Fibroblast of villous mesenchyme (primary cell): ENCODE measurements at regions not wholly inside any gene's neighbourhood (a gene's known extent, or its start where the extent isn't known, plus 50 kb on each side); places are given as distances from the start of the nearest gene placed in this dataset.
"Not testable (repeated sequence)": the region's sequence is repeated elsewhere in the genome, so short reads cannot be mapped to it uniquely, and the experiment has no call there.

Experiments
- DNase-seq: peaks from one replicate; pipeline ENCODE4 v3.0.0-alpha.2; 2010; ENCODE audit warnings: low read depth
- H3K4me3 ChIP-seq: 2 replicates; pipeline ENCODE4 v1.5.1; 2011; ENCODE audit warnings: low read depth, mild to moderate bottlenecking, low read length
- CTCF ChIP-seq: IDR thresholded peaks from 2 replicates; pipeline ENCODE4 v1.5.1; 2012; ENCODE audit warnings: low read depth, mild to moderate bottlenecking, low read length; ENCODE audit not compliant: insufficient read depth

DNA sequence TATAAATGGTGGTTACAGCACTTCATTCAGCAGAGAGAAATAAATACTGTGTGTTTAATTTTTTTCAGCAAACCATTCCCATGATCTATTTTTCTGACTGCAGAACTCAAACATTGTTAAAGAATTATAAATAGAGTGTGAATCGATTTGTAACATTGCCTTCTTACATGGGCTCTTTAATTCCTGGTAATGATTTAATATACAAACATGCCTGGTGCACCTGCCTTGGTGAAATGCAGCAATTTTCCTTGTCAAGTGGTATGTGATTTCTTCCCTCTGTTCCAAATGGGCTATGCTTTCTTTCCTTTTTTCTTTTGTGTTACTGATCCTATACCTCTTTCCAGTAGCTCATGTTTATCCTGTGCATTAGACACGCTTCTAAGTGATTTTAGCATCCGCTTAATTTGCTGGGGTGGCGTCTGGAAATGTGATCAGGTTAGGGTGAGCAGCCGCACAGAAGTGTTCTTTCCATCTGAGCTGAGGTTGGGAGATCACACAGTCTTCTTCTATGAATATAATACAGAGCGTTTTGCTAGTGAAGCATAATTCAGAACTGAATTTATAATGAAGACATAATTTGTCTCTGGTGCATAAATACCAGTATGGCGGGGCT lies 94.3 kb upstream of the ITGB1 start:
- DNase-seq, result no peak
- TF ChIP-seq CTCF, result no peak
- H3K4me3 ChIP-seq, result no peak overlapping the region

DNA sequence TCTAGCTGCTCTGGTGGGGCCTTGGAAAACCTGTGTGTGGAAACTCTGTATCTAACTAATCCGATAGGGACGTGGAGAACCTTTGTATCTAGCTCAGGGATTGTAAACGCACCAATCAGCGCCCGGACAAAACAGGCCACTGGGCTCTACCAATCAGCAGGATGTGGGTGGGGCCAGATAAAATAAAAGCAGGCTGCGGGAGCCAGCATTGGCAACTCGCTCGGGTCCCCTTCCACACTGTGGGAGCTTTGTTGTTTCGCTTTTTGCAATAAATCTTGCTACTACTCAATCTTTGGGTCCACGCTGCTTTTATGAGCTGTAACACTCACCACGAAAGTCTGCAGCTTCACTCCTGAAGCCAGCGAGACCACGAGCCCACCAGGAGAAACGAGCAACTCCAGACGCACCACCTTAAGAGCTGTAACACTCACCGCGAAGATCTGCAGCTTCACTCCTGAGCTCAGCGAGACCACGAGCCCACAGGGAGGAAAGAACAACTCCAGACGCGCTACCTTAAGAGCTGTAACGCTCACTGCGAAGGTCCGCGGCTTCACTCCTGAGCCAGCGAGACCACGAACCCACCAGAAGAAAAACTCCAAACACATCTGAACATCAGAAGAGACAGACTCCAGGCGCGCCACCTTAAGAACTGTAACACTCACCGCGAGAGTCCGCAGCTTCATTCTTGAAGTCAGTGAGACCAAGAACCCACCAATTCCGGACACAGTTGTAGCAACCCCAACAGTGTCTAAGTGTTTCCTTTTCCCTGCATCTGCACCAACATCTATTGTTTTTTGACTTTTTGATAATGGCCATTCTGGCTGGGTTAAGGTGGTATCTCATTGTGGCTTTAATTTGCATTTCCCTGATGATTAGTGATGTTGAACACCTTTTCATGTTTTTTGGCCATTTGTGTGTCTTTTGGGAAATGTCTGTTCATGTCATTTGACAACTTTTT lies 92.2 kb upstream of the ITGB1 start:
- DNase-seq, H3K4me3 ChIP-seq: not testable (repeated sequence)

GRCh38 chr10:33048223-33048622 lies 90.2 kb upstream of the ITGB1 start:
- DNase-seq, result no peak
- H3K4me3 ChIP-seq, result no peak overlapping the region
- no peak for TF ChIP-seq CTCF

DNA sequence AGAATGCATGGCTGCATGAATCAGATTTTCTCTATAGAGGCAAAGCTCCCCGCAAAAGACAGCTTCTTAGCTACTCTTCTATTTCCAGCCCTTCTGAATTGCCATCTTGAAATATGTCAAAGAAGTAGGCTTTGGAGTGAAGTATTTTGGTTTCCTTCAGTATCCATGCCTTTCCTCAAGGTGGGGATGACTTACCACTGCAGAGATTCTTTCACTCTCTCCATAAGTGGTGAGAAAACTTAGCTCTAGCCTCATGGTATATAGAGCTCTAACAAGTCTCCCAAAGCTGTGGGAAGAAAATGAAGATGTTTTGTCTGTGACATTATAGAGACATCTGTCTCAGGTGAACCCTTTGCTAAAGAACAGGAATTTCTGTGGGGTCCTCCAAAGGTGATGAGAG lies 89.6 kb upstream of the ITGB1 start:
- TF ChIP-seq CTCF, result peak; percentile 14
- no peak overlapping the region for H3K4me3 ChIP-seq
- no peak for DNase-seq

- TF ChIP-seq CTCF, result no peak
- DNase-seq, result no peak
These were observed 88.8 kb upstream of the ITGB1 start for GRCh38 chr10:33046792-33047191.

DNA sequence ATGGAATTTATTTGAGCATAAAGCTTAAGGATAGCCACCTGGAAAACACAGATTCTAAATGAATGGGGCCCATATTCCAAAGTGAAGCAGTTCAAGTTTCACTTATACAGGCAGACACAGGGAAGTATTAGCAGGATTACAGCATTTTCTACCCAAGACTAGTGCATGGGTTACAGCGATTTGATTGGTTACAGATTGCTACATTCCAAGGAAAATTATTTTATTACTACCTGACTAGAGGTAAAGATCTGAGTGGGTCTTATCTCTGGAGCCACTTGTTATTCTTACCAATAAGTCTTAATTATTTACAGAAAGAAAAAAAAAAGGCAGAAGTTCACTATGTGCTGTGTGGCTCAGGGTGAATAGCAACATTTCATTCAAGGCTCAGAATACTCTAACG lies 87.4 kb upstream of the ITGB1 start:
- DNase-seq, result no peak
- no peak overlapping the region for H3K4me3 ChIP-seq
- no peak for TF ChIP-seq CTCF

More at GRCh38 chr10:33046792-33047191, 88.8 kb upstream of the ITGB1 start:
- no peak overlapping the region for H3K4me3 ChIP-seq

- no peak overlapping the region for H3K4me3 ChIP-seq
- no peak for DNase-seq
- no peak for TF ChIP-seq CTCF
These were observed 84.5 kb upstream of the ITGB1 start for GRCh38 chr10:33042565-33042964.
